Neutrophil (primary cell): ENCODE measurements at regions not wholly inside any gene's neighbourhood (a gene's known extent, or its start where the extent isn't known, plus 50 kb on each side); places are given as distances from the start of the nearest gene placed in this dataset.

Experiments used
- H3K27ac ChIP-seq: fragments of 200-600 bp; sonication (generic); 2 replicates; pipeline ENCODE4 v1.5.1; 2016; ENCODE audit warnings: mild to moderate bottlenecking, moderate library complexity
- H3K27me3 ChIP-seq: fragments of 200-600 bp; sonication (generic); 2 replicates; pipeline ENCODE4 v1.6.0; 2016; ENCODE audit warnings: mild to moderate bottlenecking
- H3K36me3 ChIP-seq: fragments of 200-600 bp; sonication (generic); 2 replicates; pipeline ENCODE4 v1.5.1; 2017
- H3K4me1 ChIP-seq, 2 experiments: fragments of 200-600 bp in 1 of 2; sonication (generic) in 1 of 2; 1 replicate in 1 of 2; 2 replicates in 1 of 2; pipeline versions ENCODE4 v1.5.1 to v1.6.1; 2013 to 2016; ENCODE audit warnings: low read depth in 1 of 2, low read length in 1 of 2, mild to moderate bottlenecking in 1 of 2, moderate library complexity in 1 of 2; ENCODE audit not compliant: control insufficient read depth in 1 of 2, insufficient read depth in 1 of 2
- H3K4me3 ChIP-seq, 2 experiments: fragments of 200-600 bp in 1 of 2; sonication (generic) in 1 of 2; 1 replicate in 1 of 2; 2 replicates in 1 of 2; pipeline ENCODE4 v1.5.1; 2013 to 2016; ENCODE audit warnings: low read depth in 1 of 2, low read length in 1 of 2, mild to moderate bottlenecking in 1 of 2, moderate library complexity in 1 of 2
- H3K9me3 ChIP-seq: fragments of 200-600 bp; sonication (generic); 2 replicates; pipeline ENCODE4 v1.5.1; 2016
- TF ChIP-seq, protein P1 (sequence below): fragments of 200-600 bp; sonication (generic); IDR thresholded peaks from 2 replicates; pipeline ENCODE4 v1.5.1; 2016; ENCODE audit warnings: antibody characterized with exemption

DNA sequence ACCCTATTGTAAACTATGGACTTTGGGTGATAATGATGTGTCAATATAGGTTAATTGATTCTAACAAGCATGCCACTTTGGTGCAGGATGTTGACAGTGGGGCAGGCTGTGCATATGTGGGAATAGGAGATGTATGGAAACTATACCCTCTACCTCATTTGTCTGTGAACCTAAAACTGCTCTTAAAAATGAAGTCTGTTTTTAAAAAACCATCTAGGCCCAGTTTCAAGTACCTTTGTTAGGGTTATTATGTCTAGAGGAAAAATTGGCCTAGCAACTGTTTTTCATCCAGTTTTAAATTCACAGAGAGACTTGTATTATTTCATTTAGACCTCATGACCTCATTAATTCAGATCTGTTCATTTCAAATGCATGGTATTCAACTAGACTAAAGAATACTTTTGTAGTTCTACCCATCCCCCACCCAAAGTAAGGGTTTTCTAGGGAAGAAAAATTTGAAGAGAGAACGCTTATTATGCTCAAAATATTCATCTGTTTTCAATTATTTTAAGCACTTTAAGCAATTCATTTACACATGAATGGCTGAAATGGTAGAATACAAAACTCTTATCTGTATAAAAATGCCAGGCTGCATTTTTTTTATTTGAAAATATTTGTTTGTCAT lies 1781.9 kb upstream of the MIR17HG start:
- Histone ChIP-seq H3K4me1 (no peaks in the 10 kb centered on the region), H3K27ac (no peak overlapping the region), H3K36me3 (no peaks in the 10 kb centered on the region), H3K27me3 (no peaks in the 10 kb centered on the region), H3K4me3 (no peak overlapping the region), H3K9me3 (no peaks in the 10 kb centered on the region)
- TF ChIP-seq, protein P1, sequence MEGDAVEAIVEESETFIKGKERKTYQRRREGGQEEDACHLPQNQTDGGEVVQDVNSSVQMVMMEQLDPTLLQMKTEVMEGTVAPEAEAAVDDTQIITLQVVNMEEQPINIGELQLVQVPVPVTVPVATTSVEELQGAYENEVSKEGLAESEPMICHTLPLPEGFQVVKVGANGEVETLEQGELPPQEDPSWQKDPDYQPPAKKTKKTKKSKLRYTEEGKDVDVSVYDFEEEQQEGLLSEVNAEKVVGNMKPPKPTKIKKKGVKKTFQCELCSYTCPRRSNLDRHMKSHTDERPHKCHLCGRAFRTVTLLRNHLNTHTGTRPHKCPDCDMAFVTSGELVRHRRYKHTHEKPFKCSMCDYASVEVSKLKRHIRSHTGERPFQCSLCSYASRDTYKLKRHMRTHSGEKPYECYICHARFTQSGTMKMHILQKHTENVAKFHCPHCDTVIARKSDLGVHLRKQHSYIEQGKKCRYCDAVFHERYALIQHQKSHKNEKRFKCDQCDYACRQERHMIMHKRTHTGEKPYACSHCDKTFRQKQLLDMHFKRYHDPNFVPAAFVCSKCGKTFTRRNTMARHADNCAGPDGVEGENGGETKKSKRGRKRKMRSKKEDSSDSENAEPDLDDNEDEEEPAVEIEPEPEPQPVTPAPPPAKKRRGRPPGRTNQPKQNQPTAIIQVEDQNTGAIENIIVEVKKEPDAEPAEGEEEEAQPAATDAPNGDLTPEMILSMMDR: no peak

DNA sequence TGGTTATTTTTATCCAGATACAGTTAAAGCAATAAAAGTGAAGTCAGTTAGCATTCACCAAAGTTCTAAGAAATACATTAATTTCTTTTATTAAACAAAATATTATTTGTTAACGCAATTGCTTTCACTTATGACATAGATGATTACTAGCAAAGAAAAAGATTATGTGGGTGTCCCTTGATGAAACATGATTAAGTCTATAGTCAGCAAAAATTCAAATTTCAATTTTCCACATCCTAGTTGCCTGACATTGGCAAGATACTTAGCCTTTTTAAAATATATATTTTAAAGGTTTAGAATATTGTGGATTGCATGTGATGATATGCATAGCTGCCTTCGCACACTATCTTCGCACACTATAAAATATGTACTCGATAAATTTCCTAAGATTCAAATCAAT lies 1780.5 kb upstream of the MIR17HG start:
- Histone ChIP-seq H3K27ac (no peak overlapping the region), H3K27me3 (no peaks in the 10 kb centered on the region), H3K4me3 (no peak overlapping the region), H3K4me1 (no peaks in the 10 kb centered on the region), H3K36me3 (no peaks in the 10 kb centered on the region), H3K9me3 (no peaks in the 10 kb centered on the region)
- TF ChIP-seq, protein P1: no peak

DNA sequence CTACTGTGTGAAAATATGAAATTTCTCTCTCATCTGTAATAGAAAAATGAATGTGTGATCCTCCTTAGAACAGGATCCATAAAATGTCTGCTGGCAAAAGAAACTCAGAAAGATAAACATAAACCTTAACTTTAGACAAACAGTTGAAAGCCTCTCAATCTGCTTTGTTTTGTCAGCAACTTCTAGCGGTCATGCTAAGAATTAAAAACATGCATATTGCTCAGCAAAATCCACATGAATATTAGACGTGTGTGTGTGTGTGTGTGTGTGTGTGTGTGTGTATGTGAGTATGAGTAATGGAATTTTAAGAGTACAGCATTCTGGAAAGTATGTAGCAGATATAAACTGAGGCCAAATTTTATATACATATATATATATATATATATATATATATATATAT lies 1779.2 kb upstream of the MIR17HG start:
- Histone ChIP-seq H3K9me3 (no peaks in the 10 kb centered on the region), H3K4me3 (no peak overlapping the region), H3K4me1 (no peaks in the 10 kb centered on the region), H3K27me3 (no peaks in the 10 kb centered on the region), H3K36me3 (no peaks in the 10 kb centered on the region), H3K27ac (no peak overlapping the region)
- TF ChIP-seq, protein P1: no peak

DNA sequence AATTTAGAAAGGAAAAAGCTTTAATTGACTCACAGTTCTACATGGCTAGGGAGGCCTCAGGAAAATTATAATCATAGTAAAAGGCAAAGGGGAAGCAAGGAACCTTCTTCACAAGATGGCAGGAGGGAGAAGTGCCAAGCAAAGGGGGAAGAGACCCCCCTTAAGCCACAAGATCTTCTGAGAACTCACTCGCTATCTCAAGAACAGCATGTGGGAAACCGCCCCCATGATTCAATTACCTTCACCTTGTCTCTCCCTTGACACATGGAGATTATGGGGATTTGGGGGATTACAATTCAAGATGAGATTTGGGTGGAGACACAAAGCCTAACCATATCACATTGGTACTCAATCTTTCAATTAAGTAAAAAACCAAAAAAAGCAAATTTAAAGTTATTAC lies 1778.7 kb upstream of the MIR17HG start:
- H3K27ac ChIP-seq: no peak overlapping the region
- no peaks in the 10 kb centered on the region for H3K27me3 ChIP-seq
- H3K4me1 ChIP-seq: no peaks in the 10 kb centered on the region
- no peak overlapping the region for H3K4me3 ChIP-seq
- H3K36me3 ChIP-seq: no peaks in the 10 kb centered on the region
- TF ChIP-seq, protein P1: no peak
- no peaks in the 10 kb centered on the region for H3K9me3 ChIP-seq

DNA sequence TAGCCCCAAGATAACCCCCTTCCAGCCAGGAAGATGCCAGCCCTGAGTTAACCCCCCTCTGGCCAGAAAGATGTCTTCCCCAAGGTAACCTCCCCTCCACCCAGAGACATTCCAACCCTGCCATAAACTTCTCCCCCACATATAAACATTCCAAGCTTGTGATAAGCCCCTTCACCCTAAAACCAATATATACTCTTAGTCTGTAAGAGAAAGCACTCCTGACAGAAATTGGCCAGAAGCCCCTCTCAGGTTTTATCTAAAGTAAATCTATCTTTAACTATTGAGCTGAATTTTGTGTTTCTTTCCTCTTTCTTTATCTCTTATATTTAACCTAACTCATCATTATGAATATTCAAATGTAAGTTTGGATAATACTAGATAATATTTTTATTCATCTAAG lies 1775.8 kb upstream of the MIR17HG start:
- TF ChIP-seq, protein P1: no peak
- no peaks in the 10 kb centered on the region for H3K9me3 ChIP-seq
- no peak overlapping the region for H3K4me3 ChIP-seq
- H3K36me3 ChIP-seq: no peaks in the 10 kb centered on the region
- H3K27me3 ChIP-seq: no peaks in the 10 kb centered on the region
- H3K4me1 ChIP-seq: no peaks in the 10 kb centered on the region
- H3K27ac ChIP-seq: no peak overlapping the region

DNA sequence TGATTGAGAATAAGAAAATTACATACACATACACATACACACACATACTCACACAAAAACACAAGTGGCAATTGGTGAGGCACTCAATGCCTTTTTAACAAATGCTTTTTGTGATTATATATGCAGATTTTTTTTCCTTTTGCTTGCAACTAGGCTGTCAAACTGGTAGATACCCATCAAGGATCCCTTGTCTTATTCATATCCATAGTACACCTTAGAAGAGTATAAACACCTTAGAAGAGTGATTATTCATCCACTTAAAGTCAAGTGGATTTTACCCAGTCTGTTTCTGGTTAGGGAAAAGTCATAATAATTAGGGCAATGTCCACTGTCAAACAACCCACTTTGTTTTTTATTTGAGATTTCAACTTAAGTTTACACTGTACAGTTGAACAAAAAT lies 1773.4 kb upstream of the MIR17HG start:
- no peak overlapping the region for H3K4me3 ChIP-seq
- TF ChIP-seq, protein P1: no peak
- peaks cover 1% of the 10 kb centered on the region for H3K9me3 ChIP-seq
- no peaks in the 10 kb centered on the region for H3K36me3 ChIP-seq
- no peaks in the 10 kb centered on the region for H3K4me1 ChIP-seq
- H3K27me3 ChIP-seq: no peaks in the 10 kb centered on the region
- no peak overlapping the region for H3K27ac ChIP-seq
